ENCODE measurements at regions not wholly inside any gene's neighbourhood (a gene's known extent, or its start where the extent isn't known, plus 50 kb on each side); places are given as distances from the start of the nearest gene placed in this dataset.

DNA sequence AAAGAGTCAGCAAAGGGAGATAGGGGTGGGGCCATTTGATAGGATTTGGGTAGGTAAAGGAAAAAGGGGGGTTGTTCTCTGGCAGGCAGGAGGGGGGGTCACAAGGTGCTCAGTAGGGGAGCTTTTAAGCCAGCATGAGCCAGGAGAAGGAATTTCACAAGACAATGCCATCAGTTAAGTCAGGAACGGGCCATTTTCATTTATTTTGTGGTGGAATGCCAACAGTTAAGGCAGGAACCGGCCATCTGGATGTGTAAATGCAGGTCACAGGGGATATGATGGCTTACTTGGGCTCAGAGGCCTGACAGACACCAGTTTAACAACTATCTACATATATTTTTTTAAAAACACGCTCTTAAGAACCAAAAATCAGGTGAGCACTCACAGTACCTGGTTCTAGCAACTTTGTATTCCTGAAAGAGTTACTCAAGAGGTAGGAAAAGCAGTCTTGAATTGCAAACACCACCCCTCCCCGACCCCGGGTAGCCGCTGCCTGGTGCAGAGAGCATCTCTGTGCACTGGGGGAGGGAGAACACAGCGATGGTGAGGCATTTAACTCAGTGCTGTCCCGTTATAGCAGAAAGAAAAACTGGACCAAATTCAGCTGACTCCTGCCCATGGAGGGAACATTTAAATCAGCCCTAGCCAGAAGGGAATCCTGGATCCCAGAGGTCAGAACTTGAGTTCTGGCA, 414.5 kb upstream of the KLHL29 start:
- TF ChIP-seq TAF1 (IDR thresholded peaks at IDR 0.05; ENCODE audit: borderline replicate concordance, insufficient read depth, low read length) (no peak), SIN3A (IDR thresholded peaks at IDR 0.05; ENCODE audit: borderline replicate concordance, insufficient read depth, low read length) (no peak), POLR2AphosphoS5 (IDR thresholded peaks at IDR 0.05; ENCODE audit: low read depth, low read length) (no peak), FOXP2 (optimal IDR thresholded peaks at IDR 0.05; ENCODE audit: borderline replicate concordance, extremely low read depth, extremely low read length, insufficient read depth) (no peak)

DNA sequence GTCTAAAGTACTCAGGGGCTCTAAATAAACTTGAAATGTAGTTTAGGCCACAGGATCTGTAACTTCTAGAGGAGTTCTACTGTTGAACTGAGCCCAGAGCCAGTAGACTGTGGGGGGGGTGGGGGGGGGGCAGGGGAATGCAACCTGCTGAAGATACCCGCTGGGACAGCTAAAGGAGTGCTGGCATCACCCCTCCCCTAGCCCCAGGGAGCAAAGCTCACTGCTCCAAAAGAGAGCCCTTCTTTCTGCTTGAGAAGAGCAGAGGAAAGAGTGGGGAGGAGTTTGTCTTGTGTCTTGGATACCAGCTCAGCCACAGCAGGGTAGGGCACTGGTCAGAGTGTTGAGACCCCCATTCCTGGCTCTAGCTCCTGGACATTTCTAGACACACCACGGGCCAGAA, 414.0 kb upstream of the KLHL29 start:
- no peak for TF ChIP-seq SIN3A (IDR thresholded peaks at IDR 0.05; ENCODE audit: borderline replicate concordance, insufficient read depth, low read length)

DNA sequence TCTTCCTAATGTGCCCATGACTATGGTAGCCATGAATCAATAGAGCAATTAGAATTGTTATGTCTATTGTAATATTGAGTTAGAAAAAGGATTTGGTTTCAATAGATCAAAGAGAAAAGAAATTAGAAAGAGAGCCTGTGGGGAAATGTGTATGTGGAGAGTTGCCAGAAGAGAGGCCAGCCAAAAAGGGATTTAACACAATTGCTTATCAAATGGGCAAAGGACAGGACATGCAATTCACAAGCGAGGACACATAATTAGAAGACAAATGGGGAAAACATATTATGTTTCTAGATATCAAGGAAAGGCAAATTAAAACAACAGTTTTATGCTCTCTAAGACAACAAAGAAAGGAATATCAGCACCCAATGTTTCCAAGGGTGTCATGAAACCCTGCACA, 403.2 kb upstream of the KLHL29 start:
- TF ChIP-seq, protein P1, sequence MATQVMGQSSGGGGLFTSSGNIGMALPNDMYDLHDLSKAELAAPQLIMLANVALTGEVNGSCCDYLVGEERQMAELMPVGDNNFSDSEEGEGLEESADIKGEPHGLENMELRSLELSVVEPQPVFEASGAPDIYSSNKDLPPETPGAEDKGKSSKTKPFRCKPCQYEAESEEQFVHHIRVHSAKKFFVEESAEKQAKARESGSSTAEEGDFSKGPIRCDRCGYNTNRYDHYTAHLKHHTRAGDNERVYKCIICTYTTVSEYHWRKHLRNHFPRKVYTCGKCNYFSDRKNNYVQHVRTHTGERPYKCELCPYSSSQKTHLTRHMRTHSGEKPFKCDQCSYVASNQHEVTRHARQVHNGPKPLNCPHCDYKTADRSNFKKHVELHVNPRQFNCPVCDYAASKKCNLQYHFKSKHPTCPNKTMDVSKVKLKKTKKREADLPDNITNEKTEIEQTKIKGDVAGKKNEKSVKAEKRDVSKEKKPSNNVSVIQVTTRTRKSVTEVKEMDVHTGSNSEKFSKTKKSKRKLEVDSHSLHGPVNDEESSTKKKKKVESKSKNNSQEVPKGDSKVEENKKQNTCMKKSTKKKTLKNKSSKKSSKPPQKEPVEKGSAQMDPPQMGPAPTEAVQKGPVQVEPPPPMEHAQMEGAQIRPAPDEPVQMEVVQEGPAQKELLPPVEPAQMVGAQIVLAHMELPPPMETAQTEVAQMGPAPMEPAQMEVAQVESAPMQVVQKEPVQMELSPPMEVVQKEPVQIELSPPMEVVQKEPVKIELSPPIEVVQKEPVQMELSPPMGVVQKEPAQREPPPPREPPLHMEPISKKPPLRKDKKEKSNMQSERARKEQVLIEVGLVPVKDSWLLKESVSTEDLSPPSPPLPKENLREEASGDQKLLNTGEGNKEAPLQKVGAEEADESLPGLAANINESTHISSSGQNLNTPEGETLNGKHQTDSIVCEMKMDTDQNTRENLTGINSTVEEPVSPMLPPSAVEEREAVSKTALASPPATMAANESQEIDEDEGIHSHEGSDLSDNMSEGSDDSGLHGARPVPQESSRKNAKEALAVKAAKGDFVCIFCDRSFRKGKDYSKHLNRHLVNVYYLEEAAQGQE (IDR thresholded peaks at IDR 0.05; ENCODE audit: insufficient read depth in 1 of 2, low read depth in 2 of 2, low read length in 2 of 2) = no peak
- TF ChIP-seq TAF1 (IDR thresholded peaks at IDR 0.05; ENCODE audit: borderline replicate concordance, insufficient read depth, low read length) (no peak), FOXP2 (optimal IDR thresholded peaks at IDR 0.05; ENCODE audit: borderline replicate concordance, extremely low read depth, extremely low read length, insufficient read depth) (no peak), POLR2AphosphoS5 (IDR thresholded peaks at IDR 0.05; ENCODE audit: low read depth, low read length) (no peak), SIN3A (IDR thresholded peaks at IDR 0.05; ENCODE audit: borderline replicate concordance, insufficient read depth, low read length) (no peak)

DNA sequence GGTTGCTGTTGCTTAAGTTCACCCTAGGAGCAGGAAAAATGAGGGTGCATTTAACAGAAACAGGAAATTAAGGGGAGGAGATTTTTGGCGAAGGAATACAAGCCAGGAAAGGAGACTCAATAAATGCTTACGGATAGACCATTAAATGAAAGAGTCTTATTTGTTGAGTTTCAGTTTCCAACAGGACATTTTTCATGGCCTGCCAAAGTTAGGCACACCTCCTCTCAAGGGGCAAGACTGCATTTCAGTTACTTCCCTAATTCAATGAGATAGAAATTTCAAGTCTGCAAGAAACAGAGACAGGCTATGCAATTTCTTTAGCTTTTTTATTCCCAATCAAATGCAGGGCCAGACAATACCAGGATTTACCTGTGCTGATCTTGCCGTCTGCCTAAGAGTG, 394.7 kb upstream of the KLHL29 start:
- TF ChIP-seq, protein P1 (IDR thresholded peaks at IDR 0.05; ENCODE audit: insufficient read depth in 1 of 2, low read depth in 2 of 2, low read length in 2 of 2) = no peak
- no peak for TF ChIP-seq FOXP2 (optimal IDR thresholded peaks at IDR 0.05; ENCODE audit: borderline replicate concordance, extremely low read depth, extremely low read length, insufficient read depth)
- TF ChIP-seq POLR2AphosphoS5 (IDR thresholded peaks at IDR 0.05; ENCODE audit: low read depth, low read length) = no peak
- no peak for TF ChIP-seq SIN3A (IDR thresholded peaks at IDR 0.05; ENCODE audit: borderline replicate concordance, insufficient read depth, low read length)
- no peak for TF ChIP-seq TAF1 (IDR thresholded peaks at IDR 0.05; ENCODE audit: borderline replicate concordance, insufficient read depth, low read length)

DNA sequence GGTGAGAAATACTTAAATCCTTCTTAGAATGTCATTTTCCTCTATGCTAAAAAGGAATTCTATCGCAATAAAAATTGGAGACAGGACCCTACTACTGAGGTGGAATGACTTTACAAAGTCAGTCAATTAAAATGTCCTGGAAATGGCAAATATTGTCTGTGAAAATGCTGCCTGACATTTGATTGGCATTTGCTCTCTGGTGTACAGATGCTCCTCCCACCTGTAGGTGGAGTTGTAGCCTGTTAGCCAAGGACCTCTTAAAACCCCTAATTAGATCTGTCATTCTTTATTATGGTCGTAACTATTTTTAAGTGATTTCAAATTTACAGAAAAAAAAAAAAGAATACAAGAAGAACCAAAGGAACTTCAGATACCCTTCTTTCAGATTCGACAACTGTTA, 393.1 kb upstream of the KLHL29 start:
- no peak for TF ChIP-seq FOXP2 (optimal IDR thresholded peaks at IDR 0.05; ENCODE audit: borderline replicate concordance, extremely low read depth, extremely low read length, insufficient read depth)
- TF ChIP-seq, protein P1 (IDR thresholded peaks at IDR 0.05; ENCODE audit: insufficient read depth in 1 of 2, low read depth in 2 of 2, low read length in 2 of 2) = no peak
- no peak for TF ChIP-seq SIN3A (IDR thresholded peaks at IDR 0.05; ENCODE audit: borderline replicate concordance, insufficient read depth, low read length)
- no peak for TF ChIP-seq TAF1 (IDR thresholded peaks at IDR 0.05; ENCODE audit: borderline replicate concordance, insufficient read depth, low read length)
- TF ChIP-seq POLR2AphosphoS5 (IDR thresholded peaks at IDR 0.05; ENCODE audit: low read depth, low read length) = no peak

DNA sequence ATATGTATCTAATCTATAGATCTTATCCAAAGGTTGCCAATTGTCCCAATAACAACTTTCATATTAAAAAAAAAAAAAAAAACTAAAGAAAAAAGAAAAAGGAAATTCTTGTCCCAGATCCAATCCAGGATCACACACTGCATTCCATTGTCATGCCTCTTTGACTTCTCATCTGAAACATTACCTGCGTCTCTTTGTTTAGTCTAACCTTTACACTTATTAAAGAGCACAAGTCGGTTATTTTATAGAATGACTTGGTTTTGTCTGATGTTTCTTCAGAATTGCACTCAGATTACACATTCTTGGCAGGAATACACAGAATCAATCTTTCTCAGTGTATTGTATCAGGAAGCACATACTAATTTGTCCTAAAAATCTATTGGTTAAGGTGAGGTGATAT, 392.5 kb upstream of the KLHL29 start:
- TF ChIP-seq FOXP2 (optimal IDR thresholded peaks at IDR 0.05; ENCODE audit: borderline replicate concordance, extremely low read depth, extremely low read length, insufficient read depth) (no peak), POLR2AphosphoS5 (IDR thresholded peaks at IDR 0.05; ENCODE audit: low read depth, low read length) (no peak), TAF1 (IDR thresholded peaks at IDR 0.05; ENCODE audit: borderline replicate concordance, insufficient read depth, low read length) (no peak), SIN3A (IDR thresholded peaks at IDR 0.05; ENCODE audit: borderline replicate concordance, insufficient read depth, low read length) (no peak)
- TF ChIP-seq, protein P1 (IDR thresholded peaks at IDR 0.05; ENCODE audit: insufficient read depth in 1 of 2, low read depth in 2 of 2, low read length in 2 of 2) = no peak

Data from PFSK-1 (cell line).